ENCODE measurements at regions not wholly inside any gene's neighbourhood (a gene's known extent, or its start where the extent isn't known, plus 50 kb on each side); places are given as distances from the start of the nearest gene placed in this dataset.
"Not testable (repeated sequence)": the region's sequence is repeated elsewhere in the genome, so short reads cannot be mapped to it uniquely, and the experiment has no call there.

DNA sequence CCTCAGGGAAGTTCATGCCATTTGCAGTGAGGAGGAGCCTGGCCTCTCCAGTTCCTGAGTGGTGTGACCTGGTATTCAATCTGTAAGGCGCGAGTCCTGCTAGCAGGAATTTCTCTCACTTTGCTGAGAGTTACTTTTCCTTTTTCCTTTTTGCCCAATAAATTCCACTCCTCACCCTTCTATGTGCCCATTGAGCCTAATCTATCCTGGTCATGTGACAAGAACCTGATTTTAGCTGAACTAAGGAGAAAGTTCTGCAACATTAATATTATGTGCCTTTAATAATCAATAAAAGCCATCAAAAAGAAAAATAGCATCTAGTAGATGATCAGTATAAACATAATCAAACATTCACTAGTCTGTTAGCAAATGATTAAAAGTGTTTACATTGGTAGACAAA, 136.1 kb upstream of the POGK start:
- DNase-seq, result no peak

DNA sequence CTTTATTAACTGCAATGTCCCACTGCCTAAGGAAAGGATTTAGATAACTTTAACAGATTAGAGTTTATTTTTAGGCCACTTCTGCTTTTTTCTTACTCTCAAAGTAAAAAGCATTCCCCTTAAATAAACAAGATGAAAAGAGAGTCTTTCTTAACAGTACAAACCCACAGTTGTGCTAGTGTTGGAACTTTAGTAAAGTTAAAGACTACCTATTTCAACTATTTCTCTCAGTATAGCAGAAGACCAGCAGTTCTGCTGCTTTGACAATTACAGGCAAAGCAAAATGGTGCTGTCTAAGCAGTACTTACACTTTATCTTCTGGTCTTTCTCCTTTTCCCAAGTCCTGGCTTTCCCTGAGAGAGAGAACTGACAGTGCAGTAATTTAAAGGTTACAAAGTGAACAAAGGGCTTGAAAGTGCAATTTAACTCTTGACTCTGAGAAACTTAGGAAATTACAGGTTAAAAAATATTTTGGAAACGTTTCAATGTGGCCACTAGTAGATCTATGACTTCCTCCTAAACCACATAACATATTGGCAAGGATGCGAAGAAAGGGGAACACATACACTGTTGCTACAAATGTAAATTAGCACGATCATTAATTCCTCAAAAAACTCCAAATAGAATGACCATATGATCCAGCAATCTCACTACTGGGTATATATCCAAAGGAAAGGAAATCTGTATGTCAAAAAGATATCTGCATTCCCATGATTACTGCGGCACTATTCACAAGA, 135.4 kb upstream of the POGK start:
- no peak for DNase-seq

GRCh38 chr1:166705376-166706289, 133.6 kb upstream of the POGK start:
- no peak for DNase-seq

DNA sequence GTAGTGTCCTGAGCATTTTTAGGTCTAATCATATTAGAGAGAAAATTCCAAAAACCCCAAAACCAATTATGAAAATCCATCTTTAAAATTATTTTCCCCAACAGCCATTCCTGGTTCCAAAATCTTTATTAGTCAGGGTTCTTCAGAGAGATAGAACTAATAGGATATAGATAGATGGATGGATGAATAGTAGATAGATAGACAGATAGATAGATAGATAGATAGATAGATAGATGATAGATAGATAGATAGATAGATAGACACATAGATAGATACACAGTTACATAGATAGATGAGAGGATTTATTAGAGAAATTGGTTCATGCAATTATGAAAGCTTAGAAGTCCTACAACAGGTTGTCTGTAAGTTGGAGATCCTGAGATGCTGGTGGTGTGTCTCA, 122.7 kb upstream of the POGK start:
- DNase-seq, result no peak

DNA sequence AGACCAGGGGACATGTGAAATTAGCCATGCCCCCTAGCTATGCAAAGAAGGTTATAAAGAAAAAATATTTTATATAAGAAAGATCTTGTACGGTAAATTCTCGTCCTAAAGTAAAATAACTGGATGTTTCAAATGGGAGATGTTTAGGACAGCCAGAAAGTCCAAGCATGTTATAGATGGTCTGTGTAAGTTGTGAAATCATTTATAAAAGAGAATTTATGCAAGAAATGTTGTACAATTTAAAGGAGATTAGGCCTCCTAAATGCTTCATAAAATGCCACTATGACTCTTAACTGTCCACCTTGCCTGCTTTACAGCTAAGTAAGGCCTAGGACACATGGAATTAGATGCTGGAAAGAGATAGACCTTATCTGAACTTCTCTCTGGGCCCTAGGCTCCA, 118.1 kb upstream of the POGK start:
- no peak for DNase-seq

GRCh38 chr1:166730299-166730888, 108.9 kb upstream of the POGK start:
- no peak for DNase-seq

DNA sequence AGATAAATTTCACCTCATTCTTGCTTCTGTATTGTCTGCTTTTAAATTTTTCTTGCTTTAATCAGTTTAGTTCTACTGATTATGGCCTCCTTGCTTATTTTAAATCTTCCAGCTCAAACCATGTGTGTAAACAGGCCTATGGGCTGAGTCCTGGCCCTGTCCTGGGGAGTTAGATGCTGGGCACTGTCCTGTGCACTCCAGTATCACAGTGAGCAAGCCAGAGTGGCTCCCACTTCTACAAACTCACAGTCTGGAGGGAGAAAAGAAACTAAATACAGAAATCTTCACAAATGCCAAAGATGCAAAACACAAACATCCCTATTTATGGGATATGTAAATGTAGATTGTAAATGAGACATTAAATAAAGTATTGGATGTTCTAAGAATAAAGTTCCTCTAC, 101.1 kb upstream of the POGK start:
- DNase-seq, result no peak

- no peak for DNase-seq
Measured at GRCh38 chr1:166738873-166739272, 100.4 kb upstream of the POGK start.

DNA sequence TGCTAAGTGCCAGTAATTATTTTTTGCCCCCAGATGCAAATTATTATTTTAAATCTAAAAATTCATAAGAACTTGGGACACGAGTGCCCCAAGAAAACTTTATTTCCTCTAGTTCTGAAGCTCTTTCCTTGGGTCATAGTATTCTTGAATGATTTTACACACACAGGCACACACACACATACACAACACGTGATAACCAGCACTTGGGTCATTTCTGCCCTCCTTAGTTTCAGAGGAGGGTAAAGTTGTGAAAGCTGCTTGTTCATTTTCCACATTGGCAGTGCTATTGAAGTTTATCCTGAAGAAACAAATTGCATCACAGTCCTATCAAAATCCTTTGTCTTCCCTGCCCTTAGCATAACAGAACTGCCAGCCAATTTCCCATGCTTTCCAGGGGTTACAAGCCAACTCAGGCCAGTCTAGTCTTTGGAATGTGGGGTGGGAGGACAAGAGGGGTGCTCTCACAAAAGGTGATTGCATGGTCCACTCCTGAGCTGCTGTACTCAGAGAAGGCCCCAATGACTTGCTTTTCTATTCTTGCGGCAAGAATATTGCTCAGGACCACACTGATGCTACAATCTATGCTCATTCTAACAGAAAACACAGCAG, 98.5 kb upstream of the POGK start:
- DNase-seq, result no peak

GRCh38 chr1:166763318-166763717, 76.0 kb upstream of the POGK start:
- no peak for DNase-seq

DNA sequence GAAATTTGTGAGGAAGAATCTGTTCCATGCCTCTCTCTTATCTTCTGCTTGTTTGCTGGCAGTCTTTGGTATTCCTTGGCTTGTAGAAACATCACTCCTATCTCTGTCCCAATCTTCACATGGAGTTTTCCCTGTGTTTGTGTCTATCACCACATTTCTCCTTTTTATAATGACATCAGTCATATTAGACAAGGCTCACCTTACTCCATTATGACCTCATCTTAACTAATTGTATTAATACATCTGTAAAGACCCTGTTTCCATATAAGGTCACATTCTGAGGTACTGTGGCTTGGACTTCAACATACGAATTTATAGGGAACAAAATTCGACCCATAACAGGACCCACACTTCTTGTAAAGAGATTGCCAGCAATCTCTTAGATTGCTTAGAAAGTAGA, 72.3 kb upstream of the POGK start:
- DNase-seq, result no peak

DNA sequence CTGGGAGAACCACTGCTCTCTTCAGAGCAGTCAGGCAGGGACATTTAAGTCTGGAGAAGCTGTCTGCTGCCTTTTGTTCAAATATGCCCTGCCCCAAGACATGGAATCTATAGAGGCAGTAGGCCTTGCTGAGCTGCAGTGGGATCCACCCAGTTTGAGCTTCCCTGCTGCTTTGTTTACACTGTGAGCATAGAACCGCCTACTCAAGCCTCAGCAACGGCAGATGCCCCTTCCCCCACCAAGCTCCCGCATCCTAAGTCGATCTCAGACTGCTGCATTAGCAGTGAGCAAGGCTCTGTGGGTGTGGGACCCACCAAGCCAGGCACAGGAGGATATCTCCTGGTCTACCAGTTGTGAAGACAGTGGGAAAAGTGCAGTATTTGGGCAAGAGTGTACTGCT, 54.6 kb upstream of the POGK start:
- DNase-seq, result not testable (repeated sequence)

GRCh38 chr1:166785987-166786386, 53.3 kb upstream of the POGK start:
- DNase-seq, result no peak

DNA sequence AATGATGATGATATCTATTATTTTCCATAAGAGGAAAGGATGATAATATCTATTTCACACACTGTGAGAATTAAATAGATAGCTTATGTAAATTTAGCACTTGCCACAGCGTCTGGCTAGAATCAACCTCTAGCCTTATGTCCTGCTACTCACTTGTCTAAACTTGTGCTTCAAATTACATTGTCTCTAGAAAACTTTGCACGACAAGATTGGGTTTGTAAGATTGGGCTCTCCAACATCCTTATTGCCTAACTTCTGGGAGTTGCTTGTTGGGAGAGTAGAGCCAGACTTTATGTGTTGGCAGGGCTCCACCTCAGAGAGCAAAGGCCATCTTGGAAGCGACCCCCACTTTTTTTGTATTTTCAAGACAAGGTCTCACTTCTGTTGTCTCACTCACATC, 50.0 kb upstream of the POGK start:
- DNase-seq, result no peak

Data from DMS79 treated with DMSO at 0.1 percent for 48 hours (cell line).